ENCODE measurements at regions not wholly inside any gene's neighbourhood (a gene's known extent, or its start where the extent isn't known, plus 50 kb on each side); places are given as distances from the start of the nearest gene placed in this dataset.

GRCh38 chr3:79917561-79917960, 149.8 kb upstream of the ROBO1 start:
- no peak for DNase-seq

GRCh38 chr3:79910337-79910736, 142.5 kb upstream of the ROBO1 start:
- DNase-seq: no peak

- DNase-seq: no peak
Measured at GRCh38 chr3:79906106-79906505, 138.3 kb upstream of the ROBO1 start.

GRCh38 chr3:79902151-79902550, 134.4 kb upstream of the ROBO1 start:
- DNase-seq: no peak

- DNase-seq: no peak
Measured at GRCh38 chr3:79898907-79899306, 131.1 kb upstream of the ROBO1 start.

GRCh38 chr3:79896086-79896485, 128.3 kb upstream of the ROBO1 start:
- no peak for DNase-seq

GRCh38 chr3:79887213-79887612, 119.4 kb upstream of the ROBO1 start:
- no peak for DNase-seq

- no peak for DNase-seq
Measured at GRCh38 chr3:79886204-79886603, 118.4 kb upstream of the ROBO1 start.

- DNase-seq: no peak
Measured at GRCh38 chr3:79885407-79885806, 117.6 kb upstream of the ROBO1 start.

GRCh38 chr3:79884354-79884753, 116.6 kb upstream of the ROBO1 start:
- DNase-seq: no peak

GRCh38 chr3:79881431-79881830, 113.6 kb upstream of the ROBO1 start:
- no peak for DNase-seq

- DNase-seq: no peak
Measured at GRCh38 chr3:79878708-79879107, 110.9 kb upstream of the ROBO1 start.

GRCh38 chr3:79874646-79875045, 106.8 kb upstream of the ROBO1 start:
- DNase-seq: no peak

- DNase-seq: no peak
Measured at GRCh38 chr3:79872483-79872882, 104.7 kb upstream of the ROBO1 start.

- no peak for DNase-seq
Measured at GRCh38 chr3:79871656-79872055, 103.9 kb upstream of the ROBO1 start.

- DNase-seq: no peak
Measured at GRCh38 chr3:79870313-79870620, 102.5 kb upstream of the ROBO1 start.

GRCh38 chr3:79869461-79870312, 101.9 kb upstream of the ROBO1 start:
- no peak for DNase-seq

GRCh38 chr3:79866162-79866561, 98.4 kb upstream of the ROBO1 start:
- DNase-seq: no peak

GRCh38 chr3:79864077-79864476, 96.3 kb upstream of the ROBO1 start:
- DNase-seq: no peak

GRCh38 chr3:79848876-79849275, 81.1 kb upstream of the ROBO1 start:
- DNase-seq: no peak

GRCh38 chr3:79847928-79848327, 80.1 kb upstream of the ROBO1 start:
- no peak for DNase-seq

- no peak for DNase-seq
Measured at GRCh38 chr3:79846148-79846933, 78.5 kb upstream of the ROBO1 start.

GRCh38 chr3:79845546-79845945, 77.7 kb upstream of the ROBO1 start:
- DNase-seq: no peak

- DNase-seq: no peak
Measured at GRCh38 chr3:79844176-79844575, 76.4 kb upstream of the ROBO1 start.

- DNase-seq: no peak
Measured at GRCh38 chr3:79843180-79843579, 75.4 kb upstream of the ROBO1 start.

Data from CD4-positive, alpha-beta T cell treated with Interleukin-4 for 4 hours (primary cell).